ENCODE measurements at regions not wholly inside any gene's neighbourhood (a gene's known extent, or its start where the extent isn't known, plus 50 kb on each side); places are given as distances from the start of the nearest gene placed in this dataset.

DNA sequence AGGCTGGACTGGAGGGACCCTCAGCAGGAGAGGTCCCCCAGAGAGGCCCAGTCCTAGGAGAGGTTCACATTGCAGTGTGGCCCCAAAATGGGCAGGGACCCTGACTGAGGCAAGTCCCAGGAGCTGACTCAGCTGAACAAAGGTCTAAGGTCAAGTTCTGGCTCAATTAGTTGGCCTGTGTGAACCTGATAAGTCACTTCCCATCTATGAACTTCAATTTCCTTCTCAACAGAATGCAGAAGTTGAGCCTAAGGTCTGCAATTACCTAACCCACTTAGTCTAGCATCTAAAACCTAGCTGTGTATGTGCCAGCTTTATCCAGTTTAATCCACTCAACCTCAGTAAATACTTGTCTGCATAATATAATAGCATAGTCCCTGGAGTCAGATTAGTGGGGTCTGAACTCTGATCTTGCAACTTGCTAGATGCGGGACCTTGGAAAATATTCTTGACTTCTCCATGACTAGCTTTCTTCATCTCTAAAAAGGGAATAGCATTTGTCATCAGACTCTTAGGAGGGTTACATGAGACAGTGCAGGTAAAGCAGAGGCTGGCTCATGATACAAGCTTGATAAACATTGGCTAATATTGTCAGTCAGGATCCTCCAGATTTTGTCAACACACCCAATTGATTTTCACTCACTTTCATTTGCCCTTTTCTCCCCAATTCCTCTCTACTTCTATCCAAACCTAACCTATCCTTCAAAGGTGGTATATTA, 465.5 kb downstream of the INSC start:
- Histone ChIP-seq H3K27me3 (peaks cover 0 to 24% (median 0%) of the 10 kb centered on the region in 4 donors), H3K36me3 (no peaks in the 10 kb centered on the region), H3K9me3 (no peaks in the 10 kb centered on the region), H3K4me3 (no peak overlapping the region), H3K4me1 (no peaks in the 10 kb centered on the region), H3K27ac (no peak overlapping the region)
- DNase-seq, result no peak
- TF ChIP-seq, protein P1, sequence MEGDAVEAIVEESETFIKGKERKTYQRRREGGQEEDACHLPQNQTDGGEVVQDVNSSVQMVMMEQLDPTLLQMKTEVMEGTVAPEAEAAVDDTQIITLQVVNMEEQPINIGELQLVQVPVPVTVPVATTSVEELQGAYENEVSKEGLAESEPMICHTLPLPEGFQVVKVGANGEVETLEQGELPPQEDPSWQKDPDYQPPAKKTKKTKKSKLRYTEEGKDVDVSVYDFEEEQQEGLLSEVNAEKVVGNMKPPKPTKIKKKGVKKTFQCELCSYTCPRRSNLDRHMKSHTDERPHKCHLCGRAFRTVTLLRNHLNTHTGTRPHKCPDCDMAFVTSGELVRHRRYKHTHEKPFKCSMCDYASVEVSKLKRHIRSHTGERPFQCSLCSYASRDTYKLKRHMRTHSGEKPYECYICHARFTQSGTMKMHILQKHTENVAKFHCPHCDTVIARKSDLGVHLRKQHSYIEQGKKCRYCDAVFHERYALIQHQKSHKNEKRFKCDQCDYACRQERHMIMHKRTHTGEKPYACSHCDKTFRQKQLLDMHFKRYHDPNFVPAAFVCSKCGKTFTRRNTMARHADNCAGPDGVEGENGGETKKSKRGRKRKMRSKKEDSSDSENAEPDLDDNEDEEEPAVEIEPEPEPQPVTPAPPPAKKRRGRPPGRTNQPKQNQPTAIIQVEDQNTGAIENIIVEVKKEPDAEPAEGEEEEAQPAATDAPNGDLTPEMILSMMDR (IDR thresholded peaks at IDR 0.05), result no peak
- no peak for TF ChIP-seq POLR2A (IDR thresholded peaks at IDR 0.05)
- intact Hi-C loops (cut with DNase I), result no loop called here
- 76 to 77% methylated on average over 1 of the region's 1 CpG for WGBS, 2 donors

DNA sequence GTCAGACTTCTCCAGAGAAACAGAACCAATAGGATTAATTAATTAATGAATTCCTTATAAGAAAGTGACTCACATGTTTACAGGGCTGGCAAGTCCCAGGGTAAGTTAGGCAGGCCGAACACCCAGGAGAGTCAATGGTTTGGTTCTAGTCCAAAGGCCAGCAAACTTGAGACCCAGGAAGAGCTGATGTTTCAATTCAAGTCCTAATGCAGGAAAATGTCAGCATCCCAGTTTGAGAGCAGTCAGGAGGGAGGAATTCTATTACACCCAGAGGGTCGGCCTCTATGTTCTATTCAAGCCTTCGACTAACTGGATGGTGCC, 466.0 kb downstream of the INSC start:
- TF ChIP-seq POLR2A (IDR thresholded peaks at IDR 0.05), result no peak
- TF ChIP-seq, protein P1 (IDR thresholded peaks at IDR 0.05), result no peak
- Histone ChIP-seq H3K4me1 (no peaks in the 10 kb centered on the region), H3K9me3 (no peaks in the 10 kb centered on the region), H3K27me3 (peaks cover 0 to 19% (median 0%) of the 10 kb centered on the region in 4 donors), H3K4me3 (no peak overlapping the region), H3K36me3 (no peaks in the 10 kb centered on the region), H3K27ac (no peak overlapping the region)
- DNase-seq, result no peak
- intact Hi-C loops (cut with DNase I), result no loop called here
- WGBS, 2 donors, result 67 to 78% methylated on average over 2 to 3 of the region's 3 CpGs

GRCh38 chr11:15584158-15584557, 469.4 kb downstream of the INSC start:
- TF ChIP-seq POLR2A (IDR thresholded peaks at IDR 0.05), result no peak
- TF ChIP-seq, protein P1 (IDR thresholded peaks at IDR 0.05), result no peak
- H3K27me3 ChIP-seq, result no peaks in the 10 kb centered on the region
- H3K4me1 ChIP-seq, result no peaks in the 10 kb centered on the region
- no peak overlapping the region for H3K4me3 ChIP-seq
- WGBS, 2 donors, result 71 to 93% methylated on average over 2 to 3 of the region's 5 CpGs
- intact Hi-C loops (cut with DNase I), result no loop called here
- DNase-seq, result no peak
- no peaks in the 10 kb centered on the region for H3K36me3 ChIP-seq
- H3K9me3 ChIP-seq, result no peaks in the 10 kb centered on the region
- no peak overlapping the region for H3K27ac ChIP-seq

GRCh38 chr11:15585602-15586331, 471.0 kb downstream of the INSC start:
- WGBS, 2 donors, result 40 to 58% methylated on average over 4 of the region's 4 CpGs
- Histone ChIP-seq H3K36me3 (no peaks in the 10 kb centered on the region), H3K27ac (no peak overlapping the region), H3K27me3 (no peaks in the 10 kb centered on the region), H3K9me3 (no peaks in the 10 kb centered on the region), H3K4me3 (no peak overlapping the region), H3K4me1 (no peaks in the 10 kb centered on the region)
- TF ChIP-seq POLR2A (IDR thresholded peaks at IDR 0.05), result no peak
- TF ChIP-seq, protein P1 (IDR thresholded peaks at IDR 0.05), result no peak
- no peak for DNase-seq
- intact Hi-C loops (cut with DNase I), result no loop called here

DNA sequence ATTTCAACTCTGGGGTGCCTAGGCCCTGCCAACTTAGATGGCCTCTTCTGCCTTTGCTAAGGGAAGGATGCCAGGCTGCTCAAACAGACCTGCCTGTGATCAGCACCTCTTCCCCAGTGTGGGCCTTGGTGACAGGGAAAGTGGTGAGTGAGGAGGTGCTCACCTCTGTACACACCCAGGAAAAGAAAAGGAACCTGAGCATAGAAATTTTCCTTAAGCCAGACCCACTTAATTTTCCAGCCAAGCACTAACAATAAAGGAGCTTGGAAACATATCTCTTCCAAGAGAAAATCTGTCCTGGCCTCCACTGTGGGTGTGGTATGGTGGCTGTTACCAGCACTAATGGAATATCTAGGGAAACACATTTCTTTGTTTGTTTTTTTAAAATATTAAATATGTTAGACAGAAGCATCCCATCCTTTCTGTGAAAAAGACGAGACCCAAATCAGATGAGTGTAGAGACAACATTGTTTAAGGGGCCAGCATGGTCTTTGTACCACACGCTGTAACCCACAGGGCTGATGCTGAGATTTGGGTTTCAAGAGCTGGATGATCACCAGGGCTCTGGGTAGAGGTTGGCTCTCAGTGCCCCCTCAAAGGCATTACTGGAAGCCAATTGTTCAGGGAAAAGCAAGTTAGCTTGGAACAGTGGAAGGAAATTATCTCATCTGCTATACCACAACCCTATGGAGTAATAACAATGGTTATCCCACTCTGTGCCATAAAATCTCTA, 472.2 kb downstream of the INSC start:
- Histone ChIP-seq H3K9me3 (no peaks in the 10 kb centered on the region), H3K4me1 (no peaks in the 10 kb centered on the region), H3K27ac (no peak overlapping the region), H3K36me3 (no peaks in the 10 kb centered on the region), H3K4me3 (no peak overlapping the region), H3K27me3 (no peaks in the 10 kb centered on the region)
- intact Hi-C loops (cut with DNase I), result no loop called here
- DNase-seq, result no peak
- TF ChIP-seq, protein P1 (IDR thresholded peaks at IDR 0.05), result no peak
- TF ChIP-seq POLR2A (IDR thresholded peaks at IDR 0.05), result no peak
- WGBS, 2 donors, result 62 to 81% methylated on average over 2 of the region's 2 CpGs
